ENCODE measurements at regions not wholly inside any gene's neighbourhood (a gene's known extent, or its start where the extent isn't known, plus 50 kb on each side); places are given as distances from the start of the nearest gene placed in this dataset.

DNA sequence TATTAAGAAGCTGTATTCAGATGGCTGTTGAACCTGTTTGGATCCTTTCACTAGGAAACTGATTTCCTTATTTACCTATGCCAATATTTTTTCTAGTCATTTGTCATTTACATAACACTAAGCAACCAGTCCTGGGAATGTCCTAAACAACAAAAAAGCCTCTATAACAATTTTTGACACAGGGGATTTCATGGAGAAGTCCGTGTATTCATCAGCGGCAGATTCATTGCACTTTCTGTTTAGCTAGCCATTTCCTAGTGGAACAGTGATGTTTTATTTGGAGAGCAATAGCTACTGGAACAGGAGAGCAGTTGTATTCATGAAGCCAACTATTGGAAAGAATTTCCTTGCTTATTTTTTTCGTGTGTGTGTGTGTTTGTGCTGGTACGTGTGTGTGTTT is 604.3 kb upstream of the POU3F3 start:
- TF ChIP-seq POLR2AphosphoS5 (IDR thresholded peaks at IDR 0.05; ENCODE audit: low read depth) (no peak), EZH2 (IDR thresholded peaks at IDR 0.05; ENCODE audit: low read depth, unreplicated experiment) (no peak), ZNF331 (CRISPR knock-in tag; IDR thresholded peaks at IDR 0.05; ENCODE audit: low read depth) (no peak)
- TF ChIP-seq, protein P1, sequence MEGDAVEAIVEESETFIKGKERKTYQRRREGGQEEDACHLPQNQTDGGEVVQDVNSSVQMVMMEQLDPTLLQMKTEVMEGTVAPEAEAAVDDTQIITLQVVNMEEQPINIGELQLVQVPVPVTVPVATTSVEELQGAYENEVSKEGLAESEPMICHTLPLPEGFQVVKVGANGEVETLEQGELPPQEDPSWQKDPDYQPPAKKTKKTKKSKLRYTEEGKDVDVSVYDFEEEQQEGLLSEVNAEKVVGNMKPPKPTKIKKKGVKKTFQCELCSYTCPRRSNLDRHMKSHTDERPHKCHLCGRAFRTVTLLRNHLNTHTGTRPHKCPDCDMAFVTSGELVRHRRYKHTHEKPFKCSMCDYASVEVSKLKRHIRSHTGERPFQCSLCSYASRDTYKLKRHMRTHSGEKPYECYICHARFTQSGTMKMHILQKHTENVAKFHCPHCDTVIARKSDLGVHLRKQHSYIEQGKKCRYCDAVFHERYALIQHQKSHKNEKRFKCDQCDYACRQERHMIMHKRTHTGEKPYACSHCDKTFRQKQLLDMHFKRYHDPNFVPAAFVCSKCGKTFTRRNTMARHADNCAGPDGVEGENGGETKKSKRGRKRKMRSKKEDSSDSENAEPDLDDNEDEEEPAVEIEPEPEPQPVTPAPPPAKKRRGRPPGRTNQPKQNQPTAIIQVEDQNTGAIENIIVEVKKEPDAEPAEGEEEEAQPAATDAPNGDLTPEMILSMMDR (conservative IDR thresholded peaks at IDR 0.05; ENCODE audit: low read depth in 2 of 2) = no peak
- TF ChIP-seq, protein P2, sequence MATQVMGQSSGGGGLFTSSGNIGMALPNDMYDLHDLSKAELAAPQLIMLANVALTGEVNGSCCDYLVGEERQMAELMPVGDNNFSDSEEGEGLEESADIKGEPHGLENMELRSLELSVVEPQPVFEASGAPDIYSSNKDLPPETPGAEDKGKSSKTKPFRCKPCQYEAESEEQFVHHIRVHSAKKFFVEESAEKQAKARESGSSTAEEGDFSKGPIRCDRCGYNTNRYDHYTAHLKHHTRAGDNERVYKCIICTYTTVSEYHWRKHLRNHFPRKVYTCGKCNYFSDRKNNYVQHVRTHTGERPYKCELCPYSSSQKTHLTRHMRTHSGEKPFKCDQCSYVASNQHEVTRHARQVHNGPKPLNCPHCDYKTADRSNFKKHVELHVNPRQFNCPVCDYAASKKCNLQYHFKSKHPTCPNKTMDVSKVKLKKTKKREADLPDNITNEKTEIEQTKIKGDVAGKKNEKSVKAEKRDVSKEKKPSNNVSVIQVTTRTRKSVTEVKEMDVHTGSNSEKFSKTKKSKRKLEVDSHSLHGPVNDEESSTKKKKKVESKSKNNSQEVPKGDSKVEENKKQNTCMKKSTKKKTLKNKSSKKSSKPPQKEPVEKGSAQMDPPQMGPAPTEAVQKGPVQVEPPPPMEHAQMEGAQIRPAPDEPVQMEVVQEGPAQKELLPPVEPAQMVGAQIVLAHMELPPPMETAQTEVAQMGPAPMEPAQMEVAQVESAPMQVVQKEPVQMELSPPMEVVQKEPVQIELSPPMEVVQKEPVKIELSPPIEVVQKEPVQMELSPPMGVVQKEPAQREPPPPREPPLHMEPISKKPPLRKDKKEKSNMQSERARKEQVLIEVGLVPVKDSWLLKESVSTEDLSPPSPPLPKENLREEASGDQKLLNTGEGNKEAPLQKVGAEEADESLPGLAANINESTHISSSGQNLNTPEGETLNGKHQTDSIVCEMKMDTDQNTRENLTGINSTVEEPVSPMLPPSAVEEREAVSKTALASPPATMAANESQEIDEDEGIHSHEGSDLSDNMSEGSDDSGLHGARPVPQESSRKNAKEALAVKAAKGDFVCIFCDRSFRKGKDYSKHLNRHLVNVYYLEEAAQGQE (IDR thresholded peaks at IDR 0.05; ENCODE audit: unreplicated experiment) = no peak
